Stimulated activated CD4-positive, alpha-beta T cell treated with anti-CD3 and anti-CD28 coated beads, Interleukin-1b, Interleukin-23, amount 100 ng/mL, for 48 hours (primary cell): ENCODE measurements at regions not wholly inside any gene's neighbourhood (a gene's known extent, or its start where the extent isn't known, plus 50 kb on each side); places are given as distances from the start of the nearest gene placed in this dataset.

Experiments
- DNase-seq: peaks from one replicate; pipeline ENCODE4 v3.0.0-alpha.2; 2020

DNA sequence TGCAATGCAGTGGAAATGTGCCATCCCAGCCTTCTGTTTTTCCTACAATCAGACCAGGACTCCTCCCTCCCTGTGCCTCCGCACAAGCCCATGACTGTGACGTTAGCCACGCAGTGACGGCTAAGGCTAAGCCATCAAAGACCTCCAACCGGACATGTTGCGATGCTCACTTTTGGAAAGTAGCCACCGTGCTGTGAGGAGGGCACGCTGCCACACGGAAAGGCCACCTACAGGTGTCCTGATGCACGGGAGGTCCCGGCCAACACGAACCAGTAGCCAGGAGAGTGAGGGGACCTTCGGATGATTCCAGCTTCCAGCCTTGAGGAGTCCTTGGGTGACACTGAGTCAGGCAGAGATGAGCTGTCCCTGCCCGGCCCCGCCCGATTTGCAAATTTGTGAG, 53.9 kb downstream of the FOXL1 start:
- no peak for DNase-seq

- DNase-seq, result no peak
Measured at GRCh38 chr16:86632944-86633343, 54.6 kb downstream of the FOXL1 start.

DNA sequence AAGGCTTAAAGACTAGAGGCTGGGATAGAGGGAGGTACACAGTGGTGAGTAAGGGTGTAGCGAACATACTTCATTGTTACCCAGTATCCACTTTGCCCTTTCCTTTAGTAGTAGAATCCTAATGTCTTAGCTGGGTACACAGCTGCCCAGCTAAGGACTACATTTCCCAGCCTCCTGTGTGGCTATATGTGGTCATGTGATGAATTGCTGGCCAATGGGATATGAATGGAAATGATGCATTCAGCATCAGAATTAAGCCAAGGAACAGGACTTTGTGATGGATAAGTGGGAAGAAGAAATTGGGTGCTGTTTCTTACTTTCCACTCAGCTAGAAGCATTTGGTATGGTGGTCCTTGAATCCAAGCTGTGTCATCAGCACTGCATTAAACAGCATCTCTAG, 55.9 kb downstream of the FOXL1 start:
- DNase-seq, result no peak

- DNase-seq, result no peak
Measured at GRCh38 chr16:86635176-86635876, 57.0 kb downstream of the FOXL1 start.

- DNase-seq, result no peak
Measured at GRCh38 chr16:86635926-86636325, 57.6 kb downstream of the FOXL1 start.

DNA sequence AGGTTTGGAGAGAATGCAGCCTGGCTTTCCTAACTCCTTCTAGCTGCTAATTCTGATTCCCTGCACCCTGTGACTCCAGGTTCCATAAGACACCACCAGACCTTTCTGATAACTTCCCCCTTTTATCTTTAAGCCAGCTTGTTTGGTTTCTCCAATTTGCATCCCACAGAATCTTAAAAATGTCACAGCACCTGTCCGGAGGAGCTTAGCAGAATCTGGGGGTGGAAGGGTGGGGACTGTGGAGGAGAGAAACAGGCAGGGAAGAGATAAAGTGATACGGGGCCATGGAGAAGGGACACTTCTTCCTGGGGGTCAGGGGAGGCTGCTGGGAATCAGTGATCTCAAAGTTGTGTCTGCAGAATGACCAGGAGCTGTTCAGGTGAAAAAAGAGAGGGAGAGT, 59.4 kb downstream of the FOXL1 start:
- DNase-seq, result no peak

DNA sequence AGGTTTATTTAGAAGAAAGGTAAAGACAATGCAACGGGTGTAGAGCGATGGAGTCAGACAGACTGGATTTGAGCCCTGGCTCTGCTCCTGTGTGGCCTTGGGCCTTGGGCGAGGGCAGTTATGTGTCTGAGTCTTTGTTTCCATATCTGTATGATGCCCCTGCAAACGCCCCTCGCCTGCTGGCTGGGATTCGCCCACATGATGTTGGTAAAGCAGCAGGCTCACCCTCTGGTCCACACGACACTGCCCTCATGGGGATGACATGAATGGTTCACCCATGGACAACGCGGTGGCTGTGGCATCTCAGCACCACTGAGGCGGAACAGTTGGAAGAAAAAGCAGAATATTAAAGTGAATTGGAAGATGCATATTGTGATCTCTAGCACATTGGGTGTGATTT, 60.3 kb downstream of the FOXL1 start:
- no peak for DNase-seq

DNA sequence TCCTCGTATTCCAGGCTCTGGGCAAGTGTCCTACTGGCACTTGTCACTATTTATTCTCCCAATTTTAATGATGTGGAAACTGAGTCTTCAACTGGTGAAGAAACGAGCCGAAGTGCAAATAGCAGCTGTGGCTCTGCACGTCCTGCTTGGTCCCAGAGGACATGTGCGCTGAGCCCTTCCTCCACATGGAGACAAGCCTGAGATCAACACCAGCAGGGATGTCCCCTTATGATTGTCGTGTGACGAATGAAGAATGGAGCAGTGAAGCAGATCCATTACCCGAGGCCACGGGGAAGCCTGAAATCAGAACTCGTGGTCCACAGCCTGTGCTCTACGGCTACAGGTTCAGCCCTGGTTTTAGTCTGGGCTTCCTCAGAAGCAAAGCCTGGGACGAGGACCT, 61.0 kb downstream of the FOXL1 start:
- DNase-seq, result no peak

DNA sequence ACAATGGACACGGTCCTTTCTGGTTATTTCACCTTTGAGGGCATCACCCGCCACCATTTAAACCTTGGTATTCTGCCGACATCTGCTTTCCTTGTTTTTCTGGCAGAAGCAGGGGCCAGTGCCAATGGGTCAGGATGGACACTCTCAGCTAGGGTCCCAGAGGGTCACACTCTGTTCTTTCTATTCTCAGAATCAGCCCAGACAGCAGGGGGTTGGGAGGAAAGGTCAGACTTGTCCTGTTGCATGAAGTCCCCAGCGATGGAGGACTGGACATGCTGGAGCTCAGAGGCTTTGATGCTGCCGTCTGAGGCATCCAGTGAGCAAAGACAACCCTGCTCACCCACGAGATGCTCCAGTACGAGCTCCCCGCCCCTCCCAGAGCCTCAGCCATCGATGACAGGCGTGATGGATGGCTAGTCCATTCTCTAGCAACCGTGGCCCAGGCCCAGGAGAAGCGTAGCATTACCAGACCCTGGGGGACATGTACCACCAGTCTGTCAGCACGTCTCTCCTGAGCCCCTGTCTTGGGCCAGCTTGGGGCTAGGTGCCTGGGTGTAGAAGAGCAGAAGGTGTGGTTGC, 62.0 kb downstream of the FOXL1 start:
- DNase-seq, result no peak

GRCh38 chr16:86642087-86642486, 63.7 kb downstream of the FOXL1 start:
- DNase-seq, result no peak

GRCh38 chr16:86643671-86644070, 65.3 kb downstream of the FOXL1 start:
- DNase-seq, result no peak

- no peak for DNase-seq
Measured at GRCh38 chr16:86647561-86647960, 69.2 kb downstream of the FOXL1 start.

- no peak for DNase-seq
Measured at GRCh38 chr16:86649875-86650274, 71.5 kb downstream of the FOXL1 start.

DNA sequence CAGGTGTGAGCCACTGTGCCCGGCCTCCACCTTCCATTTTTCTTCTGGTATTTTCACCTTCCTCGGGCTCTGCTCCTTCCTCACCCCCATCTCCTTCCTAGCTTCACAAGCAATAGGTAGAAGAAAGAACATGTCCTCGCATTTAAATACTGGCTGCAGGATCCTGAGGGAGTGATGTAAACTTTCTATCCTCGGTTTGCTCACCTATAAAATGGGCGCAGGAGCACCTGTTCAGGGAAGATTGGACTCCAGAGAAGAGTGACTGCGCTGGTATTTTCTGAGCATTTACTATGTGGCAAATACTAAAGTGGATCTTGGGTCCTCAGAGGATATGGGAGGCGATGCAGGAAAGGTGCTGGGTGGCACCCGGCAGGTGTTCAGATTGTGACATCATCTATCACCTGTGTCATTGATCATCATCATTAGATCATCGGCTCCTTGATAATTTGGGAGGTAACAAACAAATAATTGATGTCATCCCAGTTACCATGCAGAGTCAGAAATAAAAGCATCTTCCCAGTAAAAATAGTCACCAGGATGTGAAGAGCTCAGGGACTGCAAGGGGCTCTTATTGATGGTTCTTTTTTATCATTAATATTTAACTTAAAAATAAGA, 72.8 kb downstream of the FOXL1 start:
- DNase-seq, result no peak

- DNase-seq, result no peak
Measured at GRCh38 chr16:86651823-86652222, 73.5 kb downstream of the FOXL1 start.

GRCh38 chr16:86653285-86654006, 75.1 kb downstream of the FOXL1 start:
- no peak for DNase-seq

GRCh38 chr16:86657972-86658371, 79.6 kb downstream of the FOXL1 start:
- DNase-seq, result no peak

DNA sequence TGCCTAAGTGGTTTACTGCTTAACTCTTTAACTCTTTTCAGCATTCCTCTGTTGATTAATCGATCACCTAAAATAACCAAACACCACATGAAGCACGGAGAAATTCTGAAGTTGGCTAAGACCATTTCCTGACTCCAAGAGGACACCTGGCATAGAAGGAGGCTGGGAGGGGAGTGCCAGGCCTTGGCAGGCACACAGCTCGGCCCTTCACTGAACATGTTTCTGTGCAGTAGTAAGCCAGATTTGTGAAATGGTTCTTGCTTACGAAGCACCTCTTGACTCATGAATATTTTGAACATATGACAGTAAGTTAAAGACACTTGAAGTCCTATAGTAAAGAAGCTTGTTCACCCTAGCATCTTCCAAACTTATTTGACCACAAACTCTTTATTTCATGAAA, 82.3 kb downstream of the FOXL1 start:
- no peak for DNase-seq

DNA sequence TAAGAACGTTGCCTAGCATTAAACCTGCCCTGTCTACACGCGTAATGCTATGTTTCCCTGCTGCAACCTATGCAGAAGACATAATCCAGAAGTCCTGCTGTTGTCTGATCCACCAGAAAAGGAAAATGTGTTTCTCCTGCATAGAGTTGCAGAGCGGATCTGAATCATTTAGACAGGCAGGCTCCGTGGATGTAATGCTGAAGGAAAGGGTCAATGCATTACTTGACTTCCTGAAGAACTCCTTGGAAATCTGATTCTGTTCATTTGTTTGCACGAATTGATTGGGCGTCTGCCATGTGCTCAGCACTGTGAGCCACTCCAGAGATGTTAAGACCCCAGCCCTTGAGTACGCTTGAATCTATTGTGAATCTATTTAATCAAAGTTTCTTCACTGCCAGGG, 83.4 kb downstream of the FOXL1 start:
- DNase-seq, result no peak

- no peak for DNase-seq
Measured at GRCh38 chr16:86662195-86662594, 83.8 kb downstream of the FOXL1 start.

GRCh38 chr16:86662740-86663139, 84.4 kb downstream of the FOXL1 start:
- DNase-seq, result no peak

- DNase-seq, result peak; percentile 59
Measured at GRCh38 chr16:86663685-86664521, 85.6 kb downstream of the FOXL1 start.
